Muscle layer of duodenum (tissue), 2 donors: ENCODE measurements at regions not wholly inside any gene's neighbourhood (a gene's known extent, or its start where the extent isn't known, plus 50 kb on each side); places are given as distances from the start of the nearest gene placed in this dataset.

Source experiments
- H3K27ac ChIP-seq: one replicate; pipeline ENCODE4 v1.7.0; 2013; ENCODE audit warnings: mild to moderate bottlenecking, low read length
- H3K27me3 ChIP-seq: one replicate; pipeline ENCODE4 v1.7.0; 2013; ENCODE audit warnings: low read depth, mild to moderate bottlenecking, control low read depth, low read length
- H3K36me3 ChIP-seq, 2 donors: one replicate each; pipeline ENCODE4 v1.7.0; 2013; ENCODE audit warnings: low read length in 2 of 2, control low read depth in 1 of 2, mild to moderate bottlenecking in 1 of 2; ENCODE audit not compliant: insufficient read depth in 2 of 2, control insufficient read depth in 1 of 2
- H3K4me1 ChIP-seq, 2 donors: one replicate each; pipeline ENCODE4 v1.7.0; 2013; ENCODE audit warnings: low read length in 2 of 2, mild to moderate bottlenecking in 2 of 2, control low read depth in 1 of 2, moderate library complexity in 1 of 2; ENCODE audit not compliant: insufficient read depth in 2 of 2, control insufficient read depth in 1 of 2
- H3K4me3 ChIP-seq, 2 donors: one replicate each; pipeline ENCODE4 v1.7.0; 2013; ENCODE audit warnings: low read length in 2 of 2, low read depth in 1 of 2, mild to moderate bottlenecking in 1 of 2
- H3K9me3 ChIP-seq, 2 donors: one replicate each; pipeline ENCODE4 v1.7.0; 2013; ENCODE audit warnings: low read length in 2 of 2, control low read depth in 1 of 2, mild to moderate bottlenecking in 1 of 2; ENCODE audit not compliant: control insufficient read depth in 1 of 2
- donor health status: healthy.

DNA sequence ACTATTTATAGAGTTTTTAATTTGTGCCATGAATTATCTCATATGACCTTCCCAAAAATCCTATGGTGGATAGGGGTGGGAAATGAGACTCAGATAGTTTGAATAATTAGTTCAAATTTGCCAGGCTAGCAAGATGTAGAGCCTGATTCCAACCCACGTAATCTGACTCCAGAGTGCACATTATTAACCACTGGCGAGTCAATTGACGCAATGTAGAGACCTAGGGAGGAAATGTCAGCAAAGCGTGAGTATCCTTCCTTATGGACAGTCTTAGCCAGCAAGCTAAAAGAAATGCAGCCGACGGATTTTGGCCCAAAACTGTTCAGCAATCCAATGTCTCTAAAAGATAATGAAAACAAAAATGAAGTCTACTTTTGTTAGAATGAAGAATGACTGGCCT lies 193.3 kb upstream of the KRR1 start:
- no peaks in the 10 kb centered on the region for H3K27me3 ChIP-seq
- no peak overlapping the region for H3K4me3 ChIP-seq
- no peaks in the 10 kb centered on the region for H3K36me3 ChIP-seq
- H3K27ac ChIP-seq, result no peak overlapping the region
- no peaks in the 10 kb centered on the region for H3K9me3 ChIP-seq
- peaks cover 0 to 14% of the 10 kb centered on the region in 2 donors for H3K4me1 ChIP-seq

DNA sequence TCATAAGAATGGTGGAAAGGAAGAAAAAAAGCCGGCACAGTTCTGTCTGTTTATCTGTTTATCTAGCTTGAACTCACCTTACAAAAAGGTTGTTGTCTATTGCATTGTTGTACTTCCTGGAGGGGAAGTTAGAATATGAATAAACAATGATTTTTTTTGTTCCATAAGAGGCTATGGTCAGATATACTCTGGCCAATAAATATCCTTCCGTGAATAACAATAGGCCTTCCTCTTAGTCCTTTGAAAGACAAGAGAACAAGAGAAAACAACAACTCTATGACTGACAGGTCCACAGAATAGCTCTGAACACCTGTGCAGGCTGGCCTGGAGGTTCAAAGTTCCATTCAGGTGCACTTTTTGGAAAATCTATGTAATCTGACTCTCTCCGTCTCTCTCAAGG lies 192.8 kb upstream of the KRR1 start:
- Histone ChIP-seq H3K36me3 (no peaks in the 10 kb centered on the region), H3K27ac (no peak overlapping the region), H3K27me3 (no peaks in the 10 kb centered on the region), H3K4me3 (no peak overlapping the region), H3K9me3 (no peaks in the 10 kb centered on the region), H3K4me1 (peaks cover 0 to 14% of the 10 kb centered on the region in 2 donors)

DNA sequence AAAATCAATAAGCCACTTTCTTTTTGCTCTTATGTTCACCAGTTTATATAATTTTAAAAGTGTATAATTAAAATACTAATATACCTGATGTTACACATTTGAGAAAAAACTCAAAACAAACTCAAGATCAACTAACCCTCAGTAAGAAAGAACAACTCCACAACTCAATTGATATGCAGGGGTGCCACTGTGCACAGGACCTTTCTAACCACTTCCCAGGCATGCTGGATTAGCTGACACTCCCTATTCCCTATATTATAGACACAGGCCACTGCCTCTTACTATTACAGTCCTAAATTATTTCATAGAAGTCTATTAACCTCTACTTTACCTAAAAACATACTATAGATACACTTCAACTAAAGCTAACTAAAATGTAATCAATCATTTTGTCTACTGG lies 191.7 kb upstream of the KRR1 start:
- peaks cover 0 to 14% of the 10 kb centered on the region in 2 donors for H3K4me1 ChIP-seq
- H3K27ac ChIP-seq, result no peak overlapping the region
- H3K4me3 ChIP-seq, result no peak overlapping the region

DNA sequence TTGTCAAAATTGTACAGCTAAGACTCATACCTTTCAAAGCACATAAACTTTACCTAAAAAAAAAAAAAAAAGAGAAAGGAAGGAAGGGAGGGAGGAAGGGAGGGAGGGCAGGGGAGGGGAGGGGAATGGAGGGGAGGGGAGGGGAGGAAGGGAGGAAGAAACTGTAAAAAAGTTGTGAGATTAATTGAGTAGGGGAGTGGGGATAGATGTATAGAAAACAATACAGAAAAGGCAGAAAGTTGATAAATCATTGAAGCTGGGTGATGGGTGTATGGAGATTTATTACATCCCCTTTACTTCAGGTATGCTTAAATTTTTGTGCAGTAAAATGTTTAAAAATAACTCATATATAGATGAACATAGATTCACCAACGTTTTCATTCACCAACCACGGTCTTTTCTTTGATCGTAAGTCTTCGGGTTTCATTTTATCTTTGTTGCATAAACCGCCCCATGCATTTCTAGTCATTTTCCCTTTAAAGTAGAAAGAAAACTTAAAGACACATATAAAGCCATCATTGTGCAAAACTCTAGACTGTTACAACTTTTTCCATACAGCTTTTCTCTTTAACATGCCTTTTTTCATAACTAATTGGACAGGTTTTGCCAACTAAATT lies 191.2 kb upstream of the KRR1 start:
- Histone ChIP-seq H3K4me3 (no peak overlapping the region), H3K36me3 (no peaks in the 10 kb centered on the region), H3K27me3 (no peaks in the 10 kb centered on the region), H3K9me3 (no peaks in the 10 kb centered on the region), H3K27ac (no peak overlapping the region), H3K4me1 (peaks cover 0 to 14% of the 10 kb centered on the region in 2 donors)

More for the DNA sequence above, 191.7 kb upstream of the KRR1 start:
- Histone ChIP-seq H3K9me3 (no peaks in the 10 kb centered on the region), H3K36me3 (no peaks in the 10 kb centered on the region), H3K27me3 (no peaks in the 10 kb centered on the region)

DNA sequence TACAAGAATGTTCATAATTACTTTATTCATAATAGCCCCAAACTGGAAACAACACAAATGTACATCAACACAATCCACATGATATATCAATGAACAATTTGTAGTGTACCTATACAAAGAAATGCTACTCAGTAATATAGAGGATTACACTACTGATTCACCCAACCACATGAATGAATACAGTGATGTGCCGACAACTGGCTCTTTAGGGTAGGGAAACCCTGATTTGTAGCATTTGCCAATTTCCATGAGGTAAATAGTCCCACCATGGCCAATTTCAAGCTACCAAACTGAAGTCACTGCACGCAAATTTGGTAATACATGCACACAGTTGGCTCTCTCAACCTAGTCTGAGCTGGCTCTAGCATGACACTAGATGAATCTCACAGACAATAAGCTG lies 190.4 kb upstream of the KRR1 start:
- H3K36me3 ChIP-seq, result no peaks in the 10 kb centered on the region
- H3K4me1 ChIP-seq, result peaks cover 0 to 12% of the 10 kb centered on the region in 2 donors
- H3K9me3 ChIP-seq, result no peaks in the 10 kb centered on the region
- H3K27ac ChIP-seq, result no peak overlapping the region
- H3K27me3 ChIP-seq, result no peaks in the 10 kb centered on the region
- H3K4me3 ChIP-seq, result no peak overlapping the region

DNA sequence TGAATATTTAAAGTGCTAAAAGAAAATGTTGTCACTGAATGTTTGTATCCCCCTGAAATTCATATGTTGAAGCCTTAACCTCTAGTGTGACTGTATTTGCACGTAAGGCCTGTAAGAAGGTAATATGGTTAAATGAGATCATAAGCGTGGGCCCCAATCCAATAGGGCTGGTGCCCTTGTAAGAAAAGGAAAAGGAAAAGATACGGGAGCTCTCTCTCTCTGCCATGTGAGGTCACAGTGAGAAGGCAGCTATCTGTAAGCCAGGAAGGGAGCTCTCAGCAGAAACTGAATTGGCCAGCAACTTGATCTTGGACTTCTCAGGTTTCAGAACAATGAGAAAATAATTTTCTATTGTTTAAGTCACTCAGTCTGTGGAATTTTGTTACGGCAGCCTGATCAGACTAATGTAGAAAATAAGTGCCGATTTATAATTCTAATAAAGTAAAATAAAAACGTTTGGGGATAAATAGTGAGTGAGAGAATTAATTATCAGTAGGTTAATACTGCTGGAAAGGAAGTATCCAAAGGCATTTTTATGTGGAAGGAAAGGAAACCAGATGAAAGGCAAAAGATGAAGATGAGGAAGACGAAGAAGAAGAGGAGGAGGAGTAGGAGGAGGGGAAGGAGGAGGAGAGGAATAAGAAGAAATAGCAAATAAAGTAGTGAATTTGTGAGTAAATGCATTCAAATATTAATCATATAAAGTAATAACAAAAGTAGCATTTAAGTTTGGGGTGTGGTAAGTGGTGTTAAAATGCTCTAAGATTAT lies 188.5 kb upstream of the KRR1 start:
- Histone ChIP-seq H3K4me3 (no peak overlapping the region), H3K27me3 (no peaks in the 10 kb centered on the region), H3K36me3 (no peaks in the 10 kb centered on the region), H3K27ac (no peak overlapping the region), H3K9me3 (no peaks in the 10 kb centered on the region), H3K4me1 (peaks cover 0 to 5% of the 10 kb centered on the region in 2 donors)

DNA sequence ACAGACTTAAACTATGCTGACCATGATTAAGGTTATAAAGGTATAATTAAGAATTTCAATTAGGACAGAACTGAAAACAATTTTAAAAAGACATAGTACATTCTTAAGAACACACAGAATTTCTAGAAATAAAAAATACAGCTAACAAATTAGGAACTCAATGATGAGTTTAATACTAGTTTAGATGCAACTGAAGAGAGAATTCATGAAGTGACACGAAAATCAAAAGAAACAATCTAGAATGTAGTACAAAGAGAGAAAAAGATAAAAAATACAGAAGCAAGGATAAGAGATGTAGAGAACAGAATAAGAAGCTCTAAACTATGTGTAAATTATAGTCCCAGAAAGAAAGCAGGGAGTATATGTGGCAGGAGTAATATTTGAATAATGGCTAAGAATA lies 187.8 kb upstream of the KRR1 start:
- Histone ChIP-seq H3K9me3 (no peaks in the 10 kb centered on the region), H3K4me1 (no peaks in the 10 kb centered on the region), H3K27me3 (no peaks in the 10 kb centered on the region), H3K4me3 (no peak overlapping the region), H3K27ac (no peak overlapping the region), H3K36me3 (no peaks in the 10 kb centered on the region)

DNA sequence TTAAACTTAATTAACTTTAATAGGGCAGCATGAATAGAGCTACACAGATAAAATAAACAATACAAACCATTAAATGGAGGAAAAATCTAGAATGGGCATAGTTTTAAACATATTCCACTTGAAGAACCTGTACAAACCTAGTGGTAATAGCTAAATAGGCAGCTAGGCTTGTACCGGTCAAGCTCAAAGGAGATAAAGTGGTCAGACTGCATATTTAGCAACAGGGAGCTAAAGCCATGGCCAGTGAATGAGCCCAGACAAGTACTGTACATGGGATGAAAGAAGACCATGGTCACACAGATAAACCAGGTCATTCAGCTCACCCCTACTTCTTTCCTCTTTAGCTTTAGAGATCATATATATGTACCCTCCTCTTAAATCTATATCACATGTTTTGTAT lies 186.6 kb upstream of the KRR1 start:
- Histone ChIP-seq H3K27me3 (no peaks in the 10 kb centered on the region), H3K4me3 (no peak overlapping the region), H3K36me3 (no peaks in the 10 kb centered on the region), H3K4me1 (no peaks in the 10 kb centered on the region), H3K9me3 (no peaks in the 10 kb centered on the region), H3K27ac (no peak overlapping the region)

DNA sequence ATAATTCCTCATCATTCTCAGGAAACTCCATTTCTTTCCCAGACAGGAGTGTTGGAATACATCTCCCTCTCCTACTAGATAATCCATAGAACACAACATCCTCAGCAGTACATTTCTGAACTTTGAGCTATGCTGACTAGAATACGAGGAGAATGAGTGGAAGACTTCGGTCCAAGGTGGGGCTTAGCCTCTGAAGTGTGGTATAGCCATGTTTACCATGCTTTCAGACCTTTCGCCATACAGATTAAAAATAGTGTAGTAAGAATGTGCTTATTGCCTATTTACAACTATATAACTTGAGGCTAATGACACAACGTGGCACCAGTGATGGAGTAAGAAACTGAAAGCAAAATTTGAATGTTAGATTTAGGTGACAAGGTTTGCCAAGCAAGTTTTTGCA lies 184.5 kb upstream of the KRR1 start:
- Histone ChIP-seq H3K36me3 (no peaks in the 10 kb centered on the region), H3K9me3 (no peaks in the 10 kb centered on the region), H3K27ac (no peak overlapping the region), H3K4me3 (no peak overlapping the region), H3K4me1 (no peaks in the 10 kb centered on the region), H3K27me3 (no peaks in the 10 kb centered on the region)

DNA sequence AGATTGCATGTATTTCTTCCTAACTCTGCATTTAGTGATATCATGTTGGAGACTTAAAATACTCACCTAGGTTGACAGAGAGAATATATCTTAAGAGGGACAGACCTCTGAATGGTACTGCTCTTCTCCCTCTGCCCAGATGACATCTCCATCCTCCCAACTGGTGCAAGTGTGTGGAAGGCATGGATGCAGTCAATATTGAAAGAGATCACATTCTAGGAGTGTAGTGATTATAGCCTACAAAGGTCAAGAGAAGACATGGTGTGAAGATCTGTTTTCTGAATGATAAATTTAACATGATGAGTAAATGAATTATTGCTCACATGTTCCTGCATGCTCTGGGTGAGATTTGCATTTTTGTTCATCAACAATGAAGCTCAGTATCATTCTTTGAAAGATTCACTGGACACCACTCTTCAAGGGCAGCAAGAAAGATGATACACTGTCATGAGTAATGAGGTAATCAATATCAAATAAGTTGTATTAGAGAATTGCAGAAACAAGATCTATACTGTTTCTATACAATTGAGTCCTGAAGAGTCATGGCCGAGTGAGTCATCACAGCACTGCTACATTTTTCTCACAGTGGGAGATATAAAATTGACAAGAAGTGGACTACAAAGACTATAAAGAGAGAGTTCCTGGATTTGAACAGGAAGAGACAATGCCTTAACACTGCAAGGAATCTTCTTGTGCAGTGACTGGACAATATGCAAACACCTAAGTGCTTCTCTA lies 183.3 kb upstream of the KRR1 start:
- no peak overlapping the region for H3K4me3 ChIP-seq
- H3K4me1 ChIP-seq, result no peaks in the 10 kb centered on the region
- H3K9me3 ChIP-seq, result no peaks in the 10 kb centered on the region
- H3K36me3 ChIP-seq, result no peaks in the 10 kb centered on the region
- H3K27ac ChIP-seq, result no peak overlapping the region
- no peaks in the 10 kb centered on the region for H3K27me3 ChIP-seq

DNA sequence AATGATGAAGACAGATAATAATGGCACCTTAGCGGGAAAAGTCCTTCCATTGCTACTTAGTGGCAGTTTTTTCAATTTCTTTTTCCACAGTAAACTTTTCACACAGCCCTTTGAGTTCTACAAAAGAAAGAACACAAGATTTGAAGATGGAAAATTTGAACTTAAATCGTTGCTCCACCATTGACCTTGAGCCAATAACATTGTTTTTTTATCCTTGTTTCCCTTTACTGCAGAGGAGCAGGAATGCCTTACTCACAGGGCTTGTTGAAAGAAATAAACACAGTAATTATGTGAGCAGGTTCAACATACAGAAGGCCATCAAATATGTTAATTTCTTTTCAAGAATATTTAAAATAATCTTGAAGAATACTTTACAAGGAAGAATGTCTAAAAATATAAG lies 181.5 kb upstream of the KRR1 start:
- Histone ChIP-seq H3K27ac (no peak overlapping the region), H3K27me3 (no peaks in the 10 kb centered on the region), H3K4me3 (no peak overlapping the region), H3K4me1 (no peaks in the 10 kb centered on the region), H3K36me3 (no peaks in the 10 kb centered on the region), H3K9me3 (no peaks in the 10 kb centered on the region)
